SU-DHL-6 (cell line): ENCODE measurements at regions not wholly inside any gene's neighbourhood (a gene's known extent, or its start where the extent isn't known, plus 50 kb on each side); places are given as distances from the start of the nearest gene placed in this dataset.

ENCODE experiments used
- H2AFZ ChIP-seq: fragments of 200-600 bp; sonication (generic); 2 replicates; pipeline ENCODE4 v1.6.1; 2014; ENCODE audit warnings: low read depth, mild to moderate bottlenecking, moderate library complexity, mixed read lengths, antibody characterized with exemption, low read length; ENCODE audit not compliant: severe bottlenecking
- H3F3A ChIP-seq: fragments of 200-600 bp; shearing (Covaris generic); 2 replicates; pipeline ENCODE4 v1.6.0; 2016; ENCODE audit warnings: antibody characterized with exemption, mild to moderate bottlenecking; ENCODE audit not compliant: insufficient read depth
- H3K27ac ChIP-seq: fragments of 200-600 bp; sonication (generic); 2 replicates; pipeline ENCODE4 v1.5.1; 2016; ENCODE audit warnings: low read depth, mild to moderate bottlenecking, low read length, moderate library complexity, mixed read lengths
- H3K27me3 ChIP-seq: fragments of 200-600 bp; sonication (generic), shearing (Covaris generic); 2 replicates; pipeline ENCODE4 v1.6.0; 2014; ENCODE audit warnings: mild to moderate bottlenecking, low read length
- H3K36me3 ChIP-seq: fragments of 200-600 bp; sonication (generic); 2 replicates; pipeline ENCODE4 v1.6.1; 2014; ENCODE audit warnings: mild to moderate bottlenecking, low read length, mixed read lengths
- H3K4me2 ChIP-seq: fragments of 300-600, 200-600 bp; shearing (Covaris generic), sonication (generic); 2 replicates; pipeline ENCODE4 v1.6.0; 2014; ENCODE audit warnings: low read length, low read depth, mild to moderate bottlenecking; ENCODE audit not compliant: poor library complexity, severe bottlenecking
- H3K4me3 ChIP-seq: fragments of 200-600 bp; sonication (generic); 2 replicates; pipeline ENCODE4 v1.5.1; 2014; ENCODE audit warnings: antibody characterized with exemption, low read length, mild to moderate bottlenecking, mixed read lengths; ENCODE audit not compliant: insufficient read depth, poor library complexity, severe bottlenecking
- H3K79me2 ChIP-seq: fragments of 200-600 bp; sonication (generic); 2 replicates; pipeline ENCODE4 v1.6.1; 2014; ENCODE audit warnings: mild to moderate bottlenecking, low read length, moderate library complexity; ENCODE audit not compliant: insufficient read depth
- H3K9ac ChIP-seq: fragments of 200-600 bp; sonication (generic); 2 replicates; pipeline ENCODE4 v1.7.0; 2014; ENCODE audit warnings: mild to moderate bottlenecking, low read length
- H3K9me2 ChIP-seq: fragments of 200-600 bp; sonication (generic); replicated peaks from 2 replicates; pipeline ENCODE4 v1.6.1; 2014; ENCODE audit warnings: low read length; ENCODE audit not compliant: insufficient read depth
- H3K9me3 ChIP-seq: fragments of 200-600 bp; sonication (generic); 2 replicates; pipeline ENCODE4 v1.6.1; 2014; ENCODE audit warnings: low read length, mixed read lengths; ENCODE audit not compliant: insufficient read depth
- H4K20me1 ChIP-seq: fragments of 200-600 bp; sonication (generic); 2 replicates; pipeline ENCODE4 v1.6.1; 2014; ENCODE audit warnings: low read depth, mild to moderate bottlenecking, antibody characterized with exemption, low read length, moderate library complexity, mixed read lengths
- EZH2phosphoT487 ChIP-seq: fragments of 200-600 bp; sonication (generic), shearing (Covaris generic); conservative IDR thresholded peaks from 2 replicates; pipeline ENCODE4 v1.6.1; 2018; ENCODE audit warnings: mild to moderate bottlenecking, antibody characterized with exemption, low read length, moderate library complexity, mixed read lengths
- TF ChIP-seq, protein P1 (sequence below): fragments of 200-600 bp; sonication (generic); IDR thresholded peaks from one replicate; pipeline ENCODE4 v1.5.1; 2017; ENCODE audit warnings: antibody characterized with exemption, mild to moderate bottlenecking, low read length, moderate library complexity; ENCODE audit not compliant: insufficient read depth, poor library complexity, severe bottlenecking

DNA sequence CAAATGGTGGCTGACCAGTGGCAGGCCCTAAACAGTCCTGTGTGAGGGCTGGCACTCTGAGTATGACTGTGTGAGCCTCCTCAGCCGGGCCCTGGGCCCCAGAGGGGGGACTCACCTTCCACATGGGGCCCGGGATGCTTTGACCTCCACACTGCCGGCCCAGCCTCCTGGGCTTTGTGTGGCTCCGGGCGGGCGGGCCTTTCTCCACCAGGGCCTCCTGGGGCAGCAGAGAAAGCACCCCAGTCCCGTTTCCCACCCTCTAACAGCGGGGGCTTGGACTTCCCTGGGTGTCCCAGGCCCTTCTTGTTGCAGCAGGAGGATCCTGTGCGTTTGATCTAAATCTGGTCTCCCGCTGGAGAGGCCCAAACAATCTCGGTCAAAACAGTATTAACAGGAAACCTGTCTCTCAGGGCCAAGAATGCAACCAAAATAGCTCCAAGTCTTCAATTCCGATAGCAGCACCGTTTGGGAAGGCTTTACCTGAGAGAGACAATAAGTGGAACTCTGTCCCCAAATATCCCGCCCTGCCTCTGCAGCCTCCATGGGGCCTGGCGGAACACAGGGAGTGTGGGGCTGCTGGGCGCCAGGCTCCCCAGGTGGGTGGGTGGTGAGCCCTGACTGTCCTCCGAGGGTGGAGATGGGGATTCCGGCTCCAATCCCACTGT is 104.8 kb upstream of the ZNF32 start:
- Histone ChIP-seq H2AFZ (no peak overlapping the region), H3K79me2 (no peaks in the 10 kb centered on the region), H3K4me2 (no peak overlapping the region), H4K20me1 (no peaks in the 10 kb centered on the region), H3K9me2 (no peaks in the 10 kb centered on the region), H3K9me3 (no peaks in the 10 kb centered on the region), H3F3A (no peaks in the 10 kb centered on the region), H3K9ac (no peak overlapping the region), H3K36me3 (no peaks in the 10 kb centered on the region), H3K27me3 (no peaks in the 10 kb centered on the region), H3K27ac (no peak overlapping the region), H3K4me3 (no peak overlapping the region)
- TF ChIP-seq, protein P1, sequence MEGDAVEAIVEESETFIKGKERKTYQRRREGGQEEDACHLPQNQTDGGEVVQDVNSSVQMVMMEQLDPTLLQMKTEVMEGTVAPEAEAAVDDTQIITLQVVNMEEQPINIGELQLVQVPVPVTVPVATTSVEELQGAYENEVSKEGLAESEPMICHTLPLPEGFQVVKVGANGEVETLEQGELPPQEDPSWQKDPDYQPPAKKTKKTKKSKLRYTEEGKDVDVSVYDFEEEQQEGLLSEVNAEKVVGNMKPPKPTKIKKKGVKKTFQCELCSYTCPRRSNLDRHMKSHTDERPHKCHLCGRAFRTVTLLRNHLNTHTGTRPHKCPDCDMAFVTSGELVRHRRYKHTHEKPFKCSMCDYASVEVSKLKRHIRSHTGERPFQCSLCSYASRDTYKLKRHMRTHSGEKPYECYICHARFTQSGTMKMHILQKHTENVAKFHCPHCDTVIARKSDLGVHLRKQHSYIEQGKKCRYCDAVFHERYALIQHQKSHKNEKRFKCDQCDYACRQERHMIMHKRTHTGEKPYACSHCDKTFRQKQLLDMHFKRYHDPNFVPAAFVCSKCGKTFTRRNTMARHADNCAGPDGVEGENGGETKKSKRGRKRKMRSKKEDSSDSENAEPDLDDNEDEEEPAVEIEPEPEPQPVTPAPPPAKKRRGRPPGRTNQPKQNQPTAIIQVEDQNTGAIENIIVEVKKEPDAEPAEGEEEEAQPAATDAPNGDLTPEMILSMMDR: no peak
- no peak for TF ChIP-seq EZH2phosphoT487

DNA sequence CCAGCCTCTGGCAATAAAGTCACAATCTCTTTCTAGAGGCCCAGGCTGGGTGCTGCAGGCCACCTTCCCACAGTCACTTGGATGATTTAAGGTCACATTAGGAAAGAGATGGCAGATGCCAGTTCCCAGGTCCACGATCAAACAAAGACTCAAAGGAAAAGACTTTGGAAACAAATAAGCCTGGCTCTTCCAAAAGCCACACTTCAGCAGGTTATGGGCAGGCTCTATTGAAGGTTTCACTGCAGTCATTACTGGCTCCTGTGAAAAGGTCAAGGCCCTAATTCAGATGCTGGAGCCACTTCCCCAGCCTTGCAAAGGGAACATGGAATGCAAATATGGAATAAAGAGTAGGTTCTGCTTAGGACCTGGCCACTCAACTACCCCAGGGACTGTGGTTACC is 104.0 kb upstream of the ZNF32 start:
- Histone ChIP-seq H3K4me2 (no peak overlapping the region), H3K9me3 (no peaks in the 10 kb centered on the region), H3K4me3 (no peak overlapping the region)

DNA sequence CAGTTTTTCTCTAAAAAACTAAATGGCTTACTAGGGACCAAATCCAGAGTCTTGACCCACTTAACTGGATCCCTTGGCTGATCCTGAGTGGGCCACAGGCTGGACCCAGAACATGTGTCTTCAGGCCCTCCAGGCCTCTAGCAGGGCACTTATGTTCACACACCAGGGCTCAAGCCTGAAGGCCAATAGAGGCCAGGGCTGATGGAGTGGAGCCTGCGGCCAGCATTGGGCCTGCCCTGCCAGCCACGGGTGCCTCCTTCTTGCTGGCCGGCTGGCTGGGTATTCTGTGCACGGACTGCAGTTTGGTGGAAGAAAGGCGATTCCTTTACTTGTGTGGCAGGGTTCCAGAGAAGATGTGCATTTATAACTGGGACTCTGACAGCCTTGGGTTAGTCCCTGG is 103.0 kb upstream of the ZNF32 start:
- H3F3A ChIP-seq: no peaks in the 10 kb centered on the region

More for the DNA sequence above, 104.0 kb upstream of the ZNF32 start:
- TF ChIP-seq, protein P1: no peak
- no peak for TF ChIP-seq EZH2phosphoT487
- H3K27me3 ChIP-seq: no peaks in the 10 kb centered on the region
- no peak overlapping the region for H2AFZ ChIP-seq
- no peak overlapping the region for H3K9ac ChIP-seq
- H3K79me2 ChIP-seq: no peaks in the 10 kb centered on the region
- no peaks in the 10 kb centered on the region for H3K9me2 ChIP-seq
- no peak overlapping the region for H3K27ac ChIP-seq
- no peaks in the 10 kb centered on the region for H4K20me1 ChIP-seq
- no peaks in the 10 kb centered on the region for H3K36me3 ChIP-seq
- no peaks in the 10 kb centered on the region for H3F3A ChIP-seq

More for the DNA sequence above, 103.0 kb upstream of the ZNF32 start:
- Histone ChIP-seq H3K9me3 (no peaks in the 10 kb centered on the region), H2AFZ (no peak overlapping the region), H3K36me3 (no peaks in the 10 kb centered on the region), H3K4me2 (no peak overlapping the region), H3K27me3 (no peaks in the 10 kb centered on the region), H3K9me2 (no peaks in the 10 kb centered on the region), H3K27ac (no peak overlapping the region), H3K4me3 (no peak overlapping the region), H3K79me2 (no peaks in the 10 kb centered on the region), H3K9ac (no peak overlapping the region), H4K20me1 (no peaks in the 10 kb centered on the region)
- TF ChIP-seq, protein P1: no peak
- no peak for TF ChIP-seq EZH2phosphoT487
